HepG2 (cell line): ENCODE measurements at regions not wholly inside any gene's neighbourhood (a gene's known extent, or its start where the extent isn't known, plus 50 kb on each side); places are given as distances from the start of the nearest gene placed in this dataset.

Source experiments
- ATF3 ChIP-seq: sonication (generic); formaldehyde crosslinking; IDR thresholded peaks from 2 replicates; pipeline ENCODE4 v1.4.0; 2020; ENCODE audit warnings: missing genetic modification reagents
- ATF7-NPFF ChIP-seq: sonication (generic); formaldehyde crosslinking; IDR thresholded peaks from 2 replicates; pipeline ENCODE4 v1.8.1; 2023; ENCODE audit warnings: mild to moderate bottlenecking, low read depth, missing genetic modification reagents, moderate library complexity
- CEBPB ChIP-seq: IDR thresholded peaks from 2 replicates; pipeline ENCODE4 v1.6.1; 2011; ENCODE audit warnings: low read depth, low read length, improper control_type of control experiment, borderline replicate concordance
- CREB3 ChIP-seq: sonication (generic); formaldehyde crosslinking; IDR thresholded peaks from 2 replicates; pipeline ENCODE4 v1.5.0; 2020; ENCODE audit warnings: missing genetic modification reagents
- DNMT3B ChIP-seq: conservative IDR thresholded peaks from 2 replicates; pipeline ENCODE4 v1.6.1; 2016; ENCODE audit warnings: missing biosample characterization, control low read depth
- ELF1 ChIP-seq: sonication (generic); formaldehyde crosslinking; IDR thresholded peaks from 2 replicates; pipeline ENCODE4 v1.4.0; 2020; ENCODE audit warnings: missing genetic modification reagents
- FOXA3 ChIP-seq: IDR thresholded peaks from 2 replicates; pipeline ENCODE4 v1.6.1; 2016; ENCODE audit warnings: missing genetic modification reagents, missing compliant biosample characterization
- KLF13 ChIP-seq: sonication (generic); formaldehyde crosslinking; IDR thresholded peaks from 2 replicates; pipeline ENCODE4 v1.4.0; 2020; ENCODE audit warnings: mild to moderate bottlenecking, missing genetic modification reagents
- PRDM15 ChIP-seq: sonication (generic); formaldehyde crosslinking; IDR thresholded peaks from 2 replicates; pipeline ENCODE4 v1.4.0; 2020; ENCODE audit warnings: missing genetic modification reagents
- RAD21 ChIP-seq: fragments of 450-650 bp; formaldehyde crosslinking; IDR thresholded peaks from 2 replicates; pipeline ENCODE4 v1.5.0; 2020; ENCODE audit warnings: mild to moderate bottlenecking
- RBFOX2 ChIP-seq: fragments of 200-400 bp; formaldehyde crosslinking; IDR thresholded peaks from 2 replicates; pipeline ENCODE4 v1.6.1; 2017; ENCODE audit warnings: low read depth, mild to moderate bottlenecking, low read length
- RERE ChIP-seq: IDR thresholded peaks from 2 replicates; pipeline ENCODE4 v1.6.1; 2016; ENCODE audit warnings: low read depth, missing genetic modification reagents, missing compliant biosample characterization
- SCMH1 ChIP-seq: sonication (generic); formaldehyde crosslinking; IDR thresholded peaks from 2 replicates; pipeline ENCODE4 v1.9.0; 2021; ENCODE audit warnings: missing genetic modification reagents, mild to moderate bottlenecking, borderline replicate concordance
- SOX6 ChIP-seq, 2 experiments: fragments of 450-650 bp in 1 of 2; sonication (generic) in 1 of 2; formaldehyde crosslinking in 1 of 2; IDR thresholded peaks; 2 replicates each; pipeline versions ENCODE4 v1.4.0 to v1.6.1; 2017 to 2020; ENCODE audit warnings: antibody characterized with exemption in 1 of 2, mild to moderate bottlenecking in 1 of 2, missing genetic modification reagents in 1 of 2
- U2AF2 ChIP-seq: fragments of 200-400 bp; formaldehyde crosslinking; IDR thresholded peaks from 2 replicates; pipeline ENCODE4 v1.6.1; 2017; ENCODE audit warnings: low read depth, mild to moderate bottlenecking, low read length
- XRCC5 ChIP-seq: fragments of 200-400 bp; formaldehyde crosslinking; optimal IDR thresholded peaks from 2 replicates; pipeline ENCODE3; 2017; ENCODE audit warnings: mild to moderate bottlenecking, low read length
- ZNF484 ChIP-seq: sonication (generic); formaldehyde crosslinking; IDR thresholded peaks from 2 replicates; pipeline ENCODE4 v1.5.1; 2020; ENCODE audit warnings: mild to moderate bottlenecking, low read depth, missing genetic modification reagents, borderline replicate concordance
- ZNF577 ChIP-seq: sonication (generic); formaldehyde crosslinking; IDR thresholded peaks from 2 replicates; pipeline ENCODE4 v1.4.0; 2020; ENCODE audit warnings: mild to moderate bottlenecking, low read depth, missing genetic modification reagents, borderline replicate concordance
- ZNF678 ChIP-seq: sonication (generic); formaldehyde crosslinking; IDR thresholded peaks from 2 replicates; pipeline ENCODE4 v1.4.0; 2020; ENCODE audit warnings: mild to moderate bottlenecking, missing genetic modification reagents
- ZNF878 ChIP-seq: sonication (generic); formaldehyde crosslinking; IDR thresholded peaks from 2 replicates; pipeline ENCODE4 v1.8.1; 2023; ENCODE audit warnings: mild to moderate bottlenecking, missing genetic modification reagents, moderate library complexity

- TF ChIP-seq RERE (0 out of 2 replicates have a peak, but pooled peaks have one; percentile 43), RBFOX2 (no peak), FOXA3 (CRISPR knock-in tag) (peak; percentile 70), SOX6 (IDR thresholded peaks at IDR 0.05) (no peak), SOX6 (CRISPR knock-in tag; IDR thresholded peaks at IDR 0.05) (peak; percentile 72), ZNF484 (no peak), SCMH1 (CRISPR knock-in tag) (no peak), ZNF878 (CRISPR knock-in tag) (no peak), PRDM15 (CRISPR knock-in tag) (no peak), ELF1 (CRISPR knock-in tag) (no peak), CEBPB (no peak), RAD21 (no peak), U2AF2 (no peak), CREB3 (no peak), KLF13 (no peak), ATF7-NPFF (CRISPR knock-in tag) (no peak), ZNF577 (CRISPR knock-in tag) (no peak), ATF3 (CRISPR knock-in tag) (no peak), ZNF678 (no peak), DNMT3B (CRISPR knock-in tag) (no peak), XRCC5 (no peak)
These were observed 121.5 kb upstream of the CREB1 start (continued) for GRCh38 chr2:207408086-207408794.
